HCT116 (cell line): ENCODE measurements at regions not wholly inside any gene's neighbourhood (a gene's known extent, or its start where the extent isn't known, plus 50 kb on each side); places are given as distances from the start of the nearest gene placed in this dataset.

ENCODE experiments used
- ATAC-seq: fragments of 200-7000 bp; cut with Tn5 transposase; 2 replicates; pipeline ENCODE4 v1.9.1; 2020; ENCODE audit warnings: mild to moderate bottlenecking, moderate library complexity
- BruUV-seq: library from RNA; stranded (reverse); fragments of 400-500 nt; replicated peaks from 2 replicates; lab custom pipeline; 2021; lab: Mats Ljungman, UMichigan
- CTCF ChIA-PET: fragments of 300-600 bp; sonication (Branson Sonifier 250); formaldehyde crosslinking; loops from one replicate; lab custom pipeline; 2021; ENCODE audit warnings: antibody characterized with exemption; lab: Charles Lee
- POLR2A ChIA-PET: fragments of 300-600, 350-600 bp; sonication (Branson Sonifier 250); formaldehyde crosslinking; loops from one replicate; lab custom pipeline; 2021; ENCODE audit warnings: antibody characterized with exemption; lab: Charles Lee
- RAD21 ChIA-PET, 2 experiments: fragments of 300-600 bp; sonication (Branson Sonifier 250); formaldehyde crosslinking; loops; one replicate each; lab custom pipeline; 2023; ENCODE audit warnings: low total read pairs in 2 of 2; ENCODE audit not compliant: uncharacterized antibody in 2 of 2, unreplicated experiment in 2 of 2, low non-redundant PET in 1 of 2; lab: Charles Lee
- DNase-seq: peaks from one replicate; pipeline ENCODE4 v3.0.0-alpha.2; 2010; ENCODE audit warnings: low read depth, low spot score
- H2AFZ ChIP-seq: fragments of 200-600 bp; shearing (Covaris generic), sonication (generic); 2 replicates; pipeline ENCODE4 v1.6.1; 2017; ENCODE audit warnings: low read depth, mixed run types, mixed read lengths, antibody characterized with exemption, low read length; ENCODE audit not compliant: poor library complexity, severe bottlenecking
- H3K27ac ChIP-seq: 2 replicates; pipeline ENCODE4 v1.5.1; 2012; ENCODE audit warnings: low read depth, low read length
- H3K27me3 ChIP-seq: fragments of 200-600 bp; sonication (generic); 2 replicates; pipeline ENCODE4 v1.6.1; 2016; ENCODE audit warnings: mixed run types, low read length, mixed read lengths; ENCODE audit not compliant: insufficient read depth
- H3K36me3 ChIP-seq, 2 experiments: fragments of 200-500 bp in 1 of 2; fragments of 200-600 bp in 1 of 2; sonication (Bioruptor generic) in 1 of 2; sonication (generic) in 1 of 2; 2 replicates each; pipeline versions ENCODE4 v1.5.1 to v1.6.1; 2014 to 2016; ENCODE audit warnings: low read length in 2 of 2, inconsistent platforms in 1 of 2, mixed read lengths in 1 of 2, mixed run types in 1 of 2; ENCODE audit not compliant: insufficient read depth in 2 of 2, control insufficient read depth in 1 of 2
- H3K4me1 ChIP-seq, 2 experiments: fragments of 200-600 bp in 1 of 2; sonication (generic) in 1 of 2; 2 replicates each; pipeline versions ENCODE4 v1.5.1 to v1.6.1; 2012 to 2017; ENCODE audit warnings: low read length in 2 of 2, inconsistent platforms in 1 of 2, mild to moderate bottlenecking in 1 of 2, mixed read lengths in 1 of 2, mixed run types in 1 of 2, moderate library complexity in 1 of 2; ENCODE audit not compliant: insufficient read depth in 2 of 2, control insufficient read depth in 1 of 2
- H3K4me2 ChIP-seq: fragments of 200-600 bp; sonication (generic); 2 replicates; pipeline ENCODE4 v1.6.1; 2017; ENCODE audit warnings: mixed run types, low read length, mixed read lengths
- H3K4me3 ChIP-seq, 2 experiments: fragments of 200-600 bp in 1 of 2; sonication (generic) in 1 of 2; replicated peaks in 1 of 2; 2 replicates each; pipeline ENCODE4 v1.5.1; 2011 to 2016; ENCODE audit warnings: low read length in 2 of 2, control low read depth in 1 of 2, low read depth in 1 of 2, mild to moderate bottlenecking in 1 of 2, mixed read lengths in 1 of 2, mixed run types in 1 of 2
- H3K79me2 ChIP-seq: fragments of 200-600 bp; sonication (generic); 2 replicates; pipeline ENCODE4 v1.6.1; 2017; ENCODE audit warnings: mild to moderate bottlenecking, mixed run types, low read length, moderate library complexity, mixed read lengths; ENCODE audit not compliant: insufficient read depth
- H3K9ac ChIP-seq: fragments of 200-600 bp; sonication (generic); 2 replicates; pipeline ENCODE4 v1.6.1; 2016; ENCODE audit warnings: low read length, mixed read lengths
- H3K9me2 ChIP-seq: fragments of 200-600 bp; sonication (generic), shearing (Covaris generic); 2 replicates; pipeline ENCODE4 v1.6.1; 2017; ENCODE audit warnings: mixed run types, mild to moderate bottlenecking, moderate library complexity; ENCODE audit not compliant: insufficient read depth
- H3K9me3 ChIP-seq, 2 experiments: fragments of 200-500 bp in 1 of 2; fragments of 200-600 bp in 1 of 2; sonication (Bioruptor generic) in 1 of 2; sonication (generic) in 1 of 2; 2 replicates each; pipeline ENCODE4 v1.6.1; 2014 to 2017; ENCODE audit warnings: low read length in 2 of 2, mixed read lengths in 2 of 2, inconsistent platforms in 1 of 2, low read depth in 1 of 2, mild to moderate bottlenecking in 1 of 2, mixed run types in 1 of 2, moderate library complexity in 1 of 2; ENCODE audit not compliant: control insufficient read depth in 1 of 2, insufficient read depth in 1 of 2
- H4K20me1 ChIP-seq: fragments of 200-600 bp; sonication (generic), shearing (Covaris generic); 2 replicates; pipeline ENCODE4 v1.6.1; 2017; ENCODE audit warnings: mixed run types, mild to moderate bottlenecking, moderate library complexity; ENCODE audit not compliant: insufficient read depth
- CBX3 ChIP-seq: IDR thresholded peaks from 2 replicates; pipeline ENCODE4 v1.6.1; 2012; ENCODE audit warnings: low read depth
- CEBPB ChIP-seq: IDR thresholded peaks from 2 replicates; pipeline ENCODE4 v1.6.1; 2012; ENCODE audit warnings: low read depth
- EGR1 ChIP-seq: IDR thresholded peaks from 2 replicates; pipeline ENCODE4 v1.6.1; 2012; ENCODE audit warnings: low read depth
- ELF1 ChIP-seq: IDR thresholded peaks from 2 replicates; pipeline ENCODE4 v1.6.1; 2012; ENCODE audit warnings: low read depth, borderline replicate concordance
- EZH2 ChIP-seq: fragments of 200-600 bp; sonication (generic); IDR thresholded peaks from 2 replicates; pipeline ENCODE4 v1.6.1; 2017; ENCODE audit warnings: antibody characterized with exemption, mixed run types
- EZH2phosphoT487 ChIP-seq: fragments of 200-600 bp; IDR thresholded peaks from 2 replicates; pipeline ENCODE4 v1.6.1; 2018; ENCODE audit warnings: antibody characterized with exemption, borderline replicate concordance
- FOSL1 ChIP-seq: IDR thresholded peaks from 2 replicates; pipeline ENCODE4 v1.6.1; 2012; ENCODE audit warnings: low read depth
- JUND ChIP-seq: IDR thresholded peaks from 2 replicates; pipeline ENCODE4 v1.6.1; 2012
- MAX ChIP-seq: IDR thresholded peaks from 2 replicates; pipeline ENCODE4 v1.6.1; 2012
- POLR2A ChIP-seq: IDR thresholded peaks from 2 replicates; pipeline ENCODE4 v1.7.0; 2011; ENCODE audit warnings: borderline replicate concordance; ENCODE audit not compliant: insufficient read depth, insufficient read length; ENCODE audit errors: extremely low read depth
- POLR2AphosphoS5 ChIP-seq: IDR thresholded peaks from 2 replicates; pipeline ENCODE4 v1.6.1; 2011; ENCODE audit warnings: mild to moderate bottlenecking, low read depth, low read length, moderate library complexity
- RAD21 ChIP-seq: IDR thresholded peaks from 2 replicates; pipeline ENCODE4 v1.6.1; 2012; ENCODE audit warnings: low read depth, mild to moderate bottlenecking
- SP1 ChIP-seq: IDR thresholded peaks from 2 replicates; pipeline ENCODE4 v1.6.1; 2012; ENCODE audit warnings: low read depth
- SRF ChIP-seq: IDR thresholded peaks from 2 replicates; pipeline ENCODE4 v1.6.1; 2012; ENCODE audit warnings: low read depth
- TCF7L2 ChIP-seq: IDR thresholded peaks from 2 replicates; pipeline ENCODE4 v1.7.0; 2011; ENCODE audit warnings: borderline replicate concordance, inconsistent platforms; ENCODE audit not compliant: insufficient read depth, insufficient read length; ENCODE audit errors: extremely low read depth
- ZBTB33 ChIP-seq: IDR thresholded peaks from 2 replicates; pipeline ENCODE4 v1.6.1; 2011; ENCODE audit warnings: mild to moderate bottlenecking, low read length, moderate library complexity; ENCODE audit not compliant: insufficient replicate concordance; ENCODE audit errors: extremely low read depth
- ZFX ChIP-seq: fragments of 450-650 bp; IDR thresholded peaks from 2 replicates; pipeline ENCODE4 v1.6.1; 2017
- ZNF274 ChIP-seq: fragments of 200-500 bp; sonication (Bioruptor generic); IDR thresholded peaks from 2 replicates; pipeline ENCODE4 v1.6.1; 2014; ENCODE audit warnings: mild to moderate bottlenecking, low read depth, low read length, inconsistent platforms
- intact Hi-C: fragments of 100-400 bp; cut with micrococcal nuclease; formaldehyde crosslinking; loops from 2 replicates; pipeline ENCODE4 v1.10.0; 2022

- Histone ChIP-seq H3K9me2 (no peaks in the 10 kb centered on the region), H3K4me2 (no peak overlapping the region), H3K36me3 (no peaks in the 10 kb centered on the region), H3K9ac (no peak overlapping the region), H2AFZ (no peak overlapping the region), H3K27ac (no peak overlapping the region), H3K9me3 (no peaks in the 10 kb centered on the region), H4K20me1 (no peaks in the 10 kb centered on the region), H3K27me3 (no peaks in the 10 kb centered on the region; the same call in 1 of the 2 replicates), H3K4me3 (no peak overlapping the region), H3K4me1 (no peaks in the 10 kb centered on the region), H3K79me2 (no peaks in the 10 kb centered on the region)
- ATAC-seq: no peak
- DNase-seq: no peak
- ChIA-PET RAD21 (no interaction called here), POLR2A (no interaction called here), CTCF (no interaction called here)
- intact Hi-C loops: no loop called here
- BruUV-seq: no TSS peak
- TF ChIP-seq SP1: no peak
- TF ChIP-seq EGR1: no peak
- no peak for TF ChIP-seq SRF
- TF ChIP-seq ZBTB33: no peak
- no peak for TF ChIP-seq CBX3
- no peak for TF ChIP-seq RAD21
- no peak for TF ChIP-seq POLR2AphosphoS5
- TF ChIP-seq FOSL1: no peak
- no peak for TF ChIP-seq ZNF274
- TF ChIP-seq, all 23 proteins: peak for 0
Observed at GRCh38 chr5:133888625-133888991, 79.8 kb downstream of the C5orf15 start.

GRCh38 chr5:133885566-133885965, 82.9 kb downstream of the C5orf15 start:
- no peak overlapping the region for H3K27ac ChIP-seq
- DNase-seq (no peak), ATAC-seq (no peak)
- H3K9ac ChIP-seq: no peak overlapping the region
- CTCF ChIA-PET: no interaction called here
- no peaks in the 10 kb centered on the region for H4K20me1 ChIP-seq
- POLR2A ChIA-PET: no interaction called here
- H3K27me3 ChIP-seq: peaks cover 8% of the 10 kb centered on the region; the same call in 1 of the 2 replicates
- no peaks in the 10 kb centered on the region for H3K36me3 ChIP-seq
- no peak overlapping the region for H2AFZ ChIP-seq
- no peaks in the 10 kb centered on the region for H3K9me3 ChIP-seq
- H3K4me1 ChIP-seq: no peaks in the 10 kb centered on the region
- no peaks in the 10 kb centered on the region for H3K79me2 ChIP-seq
- no peak overlapping the region for H3K4me2 ChIP-seq
- no TSS peak for BruUV-seq
- RAD21 ChIA-PET: no interaction called here
- no peak overlapping the region for H3K4me3 ChIP-seq
- H3K9me2 ChIP-seq: no peaks in the 10 kb centered on the region
- intact Hi-C loops: no loop called here
- no peak for TF ChIP-seq MAX
- no peak for TF ChIP-seq ZNF274
- no peak for TF ChIP-seq ELF1
- TF ChIP-seq EZH2phosphoT487: no peak
- TF ChIP-seq CEBPB: no peak
- TF ChIP-seq POLR2A: no peak
- no peak for TF ChIP-seq SP1
- TF ChIP-seq JUND: no peak
- TF ChIP-seq ZFX: no peak
- TF ChIP-seq EZH2: no peak
- no peak for TF ChIP-seq EGR1
- TF ChIP-seq SRF: no peak
- no peak for TF ChIP-seq ZBTB33
- TF ChIP-seq CBX3: no peak
- TF ChIP-seq TCF7L2: no peak
